Esophagus squamous epithelium (tissue), 4 donors: ENCODE measurements at regions not wholly inside any gene's neighbourhood (a gene's known extent, or its start where the extent isn't known, plus 50 kb on each side); places are given as distances from the start of the nearest gene placed in this dataset.

Source experiments
- POLR2A ChIP-seq, 4 donors: fragments of 450-650 bp; IDR thresholded peaks; one replicate each; pipeline ENCODE4 v1.6.1; 2017; ENCODE audit warnings: antibody characterized with exemption in 4 of 4, mild to moderate bottlenecking in 4 of 4, moderate library complexity in 3 of 4
- TF ChIP-seq, protein P1 (sequence below), 6 experiments: fragments of 450-650 bp in 4 of 6; fragments of 200-600 bp in 2 of 6; sonication (generic) in 2 of 6; IDR thresholded peaks; one replicate each; pipeline ENCODE4 v1.5.1; 2016 to 2019; ENCODE audit warnings: antibody characterized with exemption in 6 of 6, mild to moderate bottlenecking in 4 of 6, moderate library complexity in 4 of 6

DNA sequence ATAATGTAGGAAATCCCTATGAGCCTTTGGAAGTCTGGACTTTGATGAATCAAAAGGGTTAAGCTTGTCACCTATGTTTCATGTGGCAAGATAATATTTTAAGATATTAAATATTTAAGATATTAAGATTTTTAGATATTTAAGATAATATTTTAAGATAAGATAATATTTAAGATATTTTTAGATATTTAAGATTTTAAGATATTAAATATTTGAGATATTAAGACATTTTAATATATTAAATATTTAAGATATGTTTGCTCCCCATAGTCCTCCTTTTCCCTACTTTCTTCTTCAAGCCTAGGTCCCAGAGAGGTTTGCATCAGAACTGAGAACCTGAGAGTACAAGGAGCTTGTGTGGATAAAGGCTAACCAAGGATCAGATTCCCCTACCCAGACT is 478.4 kb upstream of the IGFBP7 start:
- TF ChIP-seq, protein P1, sequence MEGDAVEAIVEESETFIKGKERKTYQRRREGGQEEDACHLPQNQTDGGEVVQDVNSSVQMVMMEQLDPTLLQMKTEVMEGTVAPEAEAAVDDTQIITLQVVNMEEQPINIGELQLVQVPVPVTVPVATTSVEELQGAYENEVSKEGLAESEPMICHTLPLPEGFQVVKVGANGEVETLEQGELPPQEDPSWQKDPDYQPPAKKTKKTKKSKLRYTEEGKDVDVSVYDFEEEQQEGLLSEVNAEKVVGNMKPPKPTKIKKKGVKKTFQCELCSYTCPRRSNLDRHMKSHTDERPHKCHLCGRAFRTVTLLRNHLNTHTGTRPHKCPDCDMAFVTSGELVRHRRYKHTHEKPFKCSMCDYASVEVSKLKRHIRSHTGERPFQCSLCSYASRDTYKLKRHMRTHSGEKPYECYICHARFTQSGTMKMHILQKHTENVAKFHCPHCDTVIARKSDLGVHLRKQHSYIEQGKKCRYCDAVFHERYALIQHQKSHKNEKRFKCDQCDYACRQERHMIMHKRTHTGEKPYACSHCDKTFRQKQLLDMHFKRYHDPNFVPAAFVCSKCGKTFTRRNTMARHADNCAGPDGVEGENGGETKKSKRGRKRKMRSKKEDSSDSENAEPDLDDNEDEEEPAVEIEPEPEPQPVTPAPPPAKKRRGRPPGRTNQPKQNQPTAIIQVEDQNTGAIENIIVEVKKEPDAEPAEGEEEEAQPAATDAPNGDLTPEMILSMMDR (IDR thresholded peaks at IDR 0.05): no peak
- no peak for TF ChIP-seq POLR2A (IDR thresholded peaks at IDR 0.05)
